ENCODE measurements at regions not wholly inside any gene's neighbourhood (a gene's known extent, or its start where the extent isn't known, plus 50 kb on each side); places are given as distances from the start of the nearest gene placed in this dataset.

- H3K27ac Mint-ChIP-seq (ENCODE audit: unreplicated experiment) = no peak overlapping the region
- no peaks in the 10 kb centered on the region for H3K36me3 Mint-ChIP-seq (ENCODE audit: insufficient read depth, unreplicated experiment)
- H3K4me1 Mint-ChIP-seq (ENCODE audit: low read depth, unreplicated experiment) = no peaks in the 10 kb centered on the region
- no peaks in the 10 kb centered on the region for H3K9me3 Mint-ChIP-seq (ENCODE audit: low read depth, unreplicated experiment)
- no peak overlapping the region for H3K4me3 Mint-ChIP-seq (ENCODE audit: low read depth, unreplicated experiment)
- H3K27me3 Mint-ChIP-seq (ENCODE audit: unreplicated experiment) = peaks cover 12% of the 10 kb centered on the region
- BruUV-seq (replicated peaks) = no TSS peak
- CTCF ChIA-PET = interaction anchor here (1.2 kb wide), 1 partner anchor 12 kb away, joined by 3 read pairs; no protein-coding TSS in a partner anchor
- intact Hi-C loops (cut with micrococcal nuclease; ENCODE audit: unreplicated experiment) = no loop called here
- TF ChIP-seq CTCF (IDR thresholded peaks at IDR 0.05; ENCODE audit: unreplicated experiment) = no peak
- no peak for DNase-seq
Observed at GRCh38 chr9:91023741-91024140, 222.1 kb downstream of the SYK start.

GRCh38 chr9:91024841-91025240, 223.2 kb downstream of the SYK start:
- no peaks in the 10 kb centered on the region for H3K36me3 Mint-ChIP-seq (ENCODE audit: insufficient read depth, unreplicated experiment)
- no peaks in the 10 kb centered on the region for H3K4me1 Mint-ChIP-seq (ENCODE audit: low read depth, unreplicated experiment)
- intact Hi-C loops (cut with micrococcal nuclease; ENCODE audit: unreplicated experiment) = no loop called here
- H3K27me3 Mint-ChIP-seq (ENCODE audit: unreplicated experiment) = peaks cover 12% of the 10 kb centered on the region
- no peak overlapping the region for H3K4me3 Mint-ChIP-seq (ENCODE audit: low read depth, unreplicated experiment)
- H3K27ac Mint-ChIP-seq (ENCODE audit: unreplicated experiment) = no peak overlapping the region
- BruUV-seq (replicated peaks) = no TSS peak
- no peak for TF ChIP-seq CTCF (IDR thresholded peaks at IDR 0.05; ENCODE audit: unreplicated experiment)
- H3K9me3 Mint-ChIP-seq (ENCODE audit: low read depth, unreplicated experiment) = no peaks in the 10 kb centered on the region
- CTCF ChIA-PET = interaction anchor here (1.2 kb wide), 1 partner anchor 11 kb away, joined by 3 read pairs; no protein-coding TSS in a partner anchor
- no peak for DNase-seq

- TF ChIP-seq CTCF (IDR thresholded peaks at IDR 0.05; ENCODE audit: unreplicated experiment) = no peak
- H3K27ac Mint-ChIP-seq (ENCODE audit: unreplicated experiment) = no peak overlapping the region
- no peaks in the 10 kb centered on the region for H3K4me1 Mint-ChIP-seq (ENCODE audit: low read depth, unreplicated experiment)
- intact Hi-C loops (cut with micrococcal nuclease; ENCODE audit: unreplicated experiment) = no loop called here
- BruUV-seq (replicated peaks) = no TSS peak
- DNase-seq = no peak
- H3K9me3 Mint-ChIP-seq (ENCODE audit: low read depth, unreplicated experiment) = no peaks in the 10 kb centered on the region
- H3K4me3 Mint-ChIP-seq (ENCODE audit: low read depth, unreplicated experiment) = no peak overlapping the region
- CTCF ChIA-PET = no interaction called here
- H3K27me3 Mint-ChIP-seq (ENCODE audit: unreplicated experiment) = peaks cover 12% of the 10 kb centered on the region
- H3K36me3 Mint-ChIP-seq (ENCODE audit: insufficient read depth, unreplicated experiment) = no peaks in the 10 kb centered on the region
Observed at GRCh38 chr9:91025856-91026255, 224.2 kb downstream of the SYK start.

GRCh38 chr9:91026266-91026665, 224.6 kb downstream of the SYK start:
- no TSS peak for BruUV-seq (replicated peaks)
- H3K4me1 Mint-ChIP-seq (ENCODE audit: low read depth, unreplicated experiment) = no peaks in the 10 kb centered on the region
- no peak overlapping the region for H3K4me3 Mint-ChIP-seq (ENCODE audit: low read depth, unreplicated experiment)
- TF ChIP-seq CTCF (IDR thresholded peaks at IDR 0.05; ENCODE audit: unreplicated experiment) = no peak
- no peak for DNase-seq
- peaks cover 12% of the 10 kb centered on the region for H3K27me3 Mint-ChIP-seq (ENCODE audit: unreplicated experiment)
- no peaks in the 10 kb centered on the region for H3K9me3 Mint-ChIP-seq (ENCODE audit: low read depth, unreplicated experiment)
- intact Hi-C loops (cut with micrococcal nuclease; ENCODE audit: unreplicated experiment) = no loop called here
- CTCF ChIA-PET = no interaction called here
- H3K36me3 Mint-ChIP-seq (ENCODE audit: insufficient read depth, unreplicated experiment) = no peaks in the 10 kb centered on the region
- no peak overlapping the region for H3K27ac Mint-ChIP-seq (ENCODE audit: unreplicated experiment)

Measured in Calu3 (cell line).